Trophoblast cell (in vitro differentiated cells and primary cell): ENCODE measurements at regions not wholly inside any gene's neighbourhood (a gene's known extent, or its start where the extent isn't known, plus 50 kb on each side); places are given as distances from the start of the nearest gene placed in this dataset.

Source experiments
- DNase-seq, 2 donors: peaks; one replicate each; pipeline ENCODE4 v3.0.0-alpha.2; 2016
- H2AFZ ChIP-seq: 2 replicates; pipeline ENCODE4 v1.6.1; 2013; ENCODE audit warnings: low read length, moderate library complexity, mild to moderate bottlenecking; ENCODE audit not compliant: insufficient read depth, poor library complexity
- H2AK5ac ChIP-seq: 2 replicates; pipeline ENCODE4 v1.6.1; 2013; ENCODE audit warnings: mild to moderate bottlenecking, low read length
- H2BK120ac ChIP-seq: 2 replicates; pipeline ENCODE4 v1.6.1; 2013; ENCODE audit warnings: low read length, mild to moderate bottlenecking, moderate library complexity; ENCODE audit not compliant: insufficient read depth, poor library complexity
- H2BK12ac ChIP-seq: 2 replicates; pipeline ENCODE4 v1.6.1; 2013; ENCODE audit warnings: mild to moderate bottlenecking, low read length, moderate library complexity
- H2BK5ac ChIP-seq: 2 replicates; pipeline ENCODE4 v1.6.1; 2013; ENCODE audit warnings: low read length, low read depth, moderate library complexity, mild to moderate bottlenecking; ENCODE audit not compliant: poor library complexity
- H3K14ac ChIP-seq: 2 replicates; pipeline ENCODE4 v1.6.1; 2013; ENCODE audit warnings: mild to moderate bottlenecking, low read length
- H3K18ac ChIP-seq: 2 replicates; pipeline ENCODE4 v1.6.1; 2013; ENCODE audit warnings: mild to moderate bottlenecking, low read length
- H3K23ac ChIP-seq: 2 replicates; pipeline ENCODE4 v1.6.1; 2013; ENCODE audit warnings: low read length
- H3K27ac ChIP-seq: 2 replicates; pipeline ENCODE4 v1.5.1; 2013; ENCODE audit warnings: low read depth, mild to moderate bottlenecking, inconsistent platforms, low read length, moderate library complexity
- H3K27me3 ChIP-seq: 2 replicates; pipeline ENCODE4 v1.6.1; 2013; ENCODE audit warnings: inconsistent platforms, mild to moderate bottlenecking, low read length, moderate library complexity; ENCODE audit not compliant: insufficient read depth
- H3K36me3 ChIP-seq, 2 experiments: 1 replicate in 1 of 2; 2 replicates in 1 of 2; pipeline ENCODE4 v1.6.1; 2013; ENCODE audit warnings: low read length in 2 of 2, mild to moderate bottlenecking in 2 of 2, moderate library complexity in 1 of 2; ENCODE audit not compliant: insufficient read depth in 2 of 2, control insufficient read depth in 1 of 2
- H3K4ac ChIP-seq: 2 replicates; pipeline ENCODE4 v1.6.1; 2013; ENCODE audit warnings: low read depth, mild to moderate bottlenecking, low read length, moderate library complexity
- H3K4me1 ChIP-seq, 2 experiments: 1 replicate in 1 of 2; 2 replicates in 1 of 2; pipeline ENCODE4 v1.6.1; 2013; ENCODE audit warnings: low read length in 2 of 2, mild to moderate bottlenecking in 2 of 2, moderate library complexity in 1 of 2; ENCODE audit not compliant: insufficient read depth in 2 of 2, control insufficient read depth in 1 of 2
- H3K4me2 ChIP-seq: 2 replicates; pipeline ENCODE4 v1.6.1; 2013; ENCODE audit warnings: inconsistent platforms, mild to moderate bottlenecking, low read length, moderate library complexity
- H3K4me3 ChIP-seq: 2 replicates; pipeline ENCODE4 v1.5.1; 2013; ENCODE audit warnings: mild to moderate bottlenecking, low read depth, low read length, inconsistent platforms
- H3K79me1 ChIP-seq: one replicate; pipeline ENCODE4 v1.6.1; 2013; ENCODE audit warnings: low read length
- H3K79me2 ChIP-seq: 2 replicates; pipeline ENCODE4 v1.6.1; 2013; ENCODE audit warnings: low read length, mild to moderate bottlenecking; ENCODE audit not compliant: control insufficient read depth, insufficient read depth, poor library complexity
- H3K9ac ChIP-seq: 2 replicates; pipeline ENCODE4 v1.6.1; 2013; ENCODE audit warnings: mild to moderate bottlenecking, low read length
- H3K9me3 ChIP-seq: 2 replicates; pipeline ENCODE4 v1.6.1; 2013; ENCODE audit warnings: low read depth, mild to moderate bottlenecking, control low read depth, inconsistent platforms, low read length; ENCODE audit not compliant: insufficient read depth
- H4K12ac ChIP-seq: 2 replicates; pipeline ENCODE4 v1.6.1; 2013; ENCODE audit warnings: low read depth, mild to moderate bottlenecking, low read length, moderate library complexity
- H4K8ac ChIP-seq: 2 replicates; pipeline ENCODE4 v1.6.1; 2013; ENCODE audit warnings: low read depth, mild to moderate bottlenecking, low read length, moderate library complexity
- H4K91ac ChIP-seq: one replicate; pipeline ENCODE4 v1.6.1; 2013; ENCODE audit warnings: low read depth, mild to moderate bottlenecking, low read length, moderate library complexity
- whole genome bisulfite sequencing: extraction: QIAGEN DNeasy Blood & Tissue Kit; methylation state at CpG from one replicate; pipeline ENCODE4 v1.1.7; 2013; ENCODE audit warnings: missing lambda C conversion rate; ENCODE audit not compliant: insufficient read length, insufficient coverage; ENCODE audit errors: extremely low coverage; 5-methylcytosine and 5-hydroxymethylcytosine counted together

GRCh38 chr1:5410652-5411051 is 581.6 kb downstream of the NPHP4 start:
- Histone ChIP-seq H3K36me3 (no peaks in the 10 kb centered on the region), H2BK120ac (no peak overlapping the region), H2BK5ac (no peak overlapping the region), H3K79me1 (no peaks in the 10 kb centered on the region), H3K4me3 (no peak overlapping the region), H3K9me3 (peaks cover 2% of the 10 kb centered on the region), H4K12ac (no peak overlapping the region), H3K23ac (no peak overlapping the region), H3K4ac (no peak overlapping the region), H3K9ac (no peak overlapping the region), H4K91ac (no peak overlapping the region), H3K27ac (no peak overlapping the region), H2AFZ (no peak overlapping the region), H2BK12ac (no peak overlapping the region), H3K27me3 (no peaks in the 10 kb centered on the region), H2AK5ac (no peak overlapping the region), H3K18ac (no peak overlapping the region), H3K14ac (no peak overlapping the region), H3K4me2 (no peak overlapping the region), H3K4me1 (no peaks in the 10 kb centered on the region), H4K8ac (no peak overlapping the region), H3K79me2 (no peaks in the 10 kb centered on the region)
- no CpG with 5 or more reads among the region's 4 CpGs for WGBS
- DNase-seq: peak in 1 of 2 donors; percentile 2

- Histone ChIP-seq H4K8ac (no peak overlapping the region), H3K9ac (no peak overlapping the region), H3K27me3 (no peaks in the 10 kb centered on the region), H2AK5ac (no peak overlapping the region), H2BK5ac (no peak overlapping the region), H2BK12ac (no peak overlapping the region), H3K4me3 (no peak overlapping the region), H3K9me3 (peaks cover 8% of the 10 kb centered on the region), H2AFZ (no peak overlapping the region), H3K4me2 (no peak overlapping the region), H4K12ac (no peak overlapping the region), H3K36me3 (no peaks in the 10 kb centered on the region), H3K14ac (no peak overlapping the region), H2BK120ac (no peak overlapping the region), H3K4me1 (no peaks in the 10 kb centered on the region), H3K4ac (no peak overlapping the region), H3K27ac (no peak overlapping the region), H4K91ac (no peak overlapping the region), H3K79me2 (no peaks in the 10 kb centered on the region), H3K79me1 (no peaks in the 10 kb centered on the region), H3K18ac (no peak overlapping the region), H3K23ac (no peak overlapping the region)
- DNase-seq: no peak
- no CpG with 5 or more reads among the region's 1 CpG for WGBS
These were observed 583.8 kb downstream of the NPHP4 start for GRCh38 chr1:5408401-5408800.

GRCh38 chr1:5405263-5405662 is 587.0 kb downstream of the NPHP4 start:
- H3K18ac ChIP-seq: no peak overlapping the region
- no peak overlapping the region for H3K4me2 ChIP-seq
- H3K27me3 ChIP-seq: no peaks in the 10 kb centered on the region
- no peak overlapping the region for H2BK12ac ChIP-seq
- H2AK5ac ChIP-seq: no peak overlapping the region
- H3K27ac ChIP-seq: no peak overlapping the region
- H3K9ac ChIP-seq: no peak overlapping the region
- no peak overlapping the region for H3K4me3 ChIP-seq
- peaks cover 8% of the 10 kb centered on the region for H3K9me3 ChIP-seq
- H4K12ac ChIP-seq: no peak overlapping the region
- no peak overlapping the region for H2BK5ac ChIP-seq
- H3K79me2 ChIP-seq: no peaks in the 10 kb centered on the region
- H4K8ac ChIP-seq: no peak overlapping the region
- no peaks in the 10 kb centered on the region for H3K4me1 ChIP-seq
- no peaks in the 10 kb centered on the region for H3K79me1 ChIP-seq
- H2AFZ ChIP-seq: no peak overlapping the region
- H4K91ac ChIP-seq: no peak overlapping the region
- H3K4ac ChIP-seq: no peak overlapping the region
- DNase-seq: no peak
- H2BK120ac ChIP-seq: no peak overlapping the region
- no CpG with 5 or more reads among the region's 3 CpGs for WGBS
- no peak overlapping the region for H3K23ac ChIP-seq
- no peak overlapping the region for H3K14ac ChIP-seq
- H3K36me3 ChIP-seq: no peaks in the 10 kb centered on the region

GRCh38 chr1:5404412-5405203 is 587.6 kb downstream of the NPHP4 start:
- Histone ChIP-seq H2BK120ac (no peak overlapping the region), H3K14ac (no peak overlapping the region), H3K9ac (no peak overlapping the region), H3K79me2 (no peaks in the 10 kb centered on the region), H3K23ac (no peak overlapping the region), H4K12ac (no peak overlapping the region), H3K18ac (no peak overlapping the region), H3K36me3 (no peaks in the 10 kb centered on the region), H3K4me1 (no peaks in the 10 kb centered on the region), H4K8ac (no peak overlapping the region), H3K4me3 (no peak overlapping the region), H3K27ac (no peak overlapping the region), H2AFZ (no peak overlapping the region), H3K79me1 (no peaks in the 10 kb centered on the region), H4K91ac (no peak overlapping the region), H2BK12ac (no peak overlapping the region), H3K27me3 (no peaks in the 10 kb centered on the region), H2BK5ac (no peak overlapping the region), H3K4me2 (no peak overlapping the region), H2AK5ac (no peak overlapping the region), H3K4ac (no peak overlapping the region), H3K9me3 (peaks cover 8% of the 10 kb centered on the region)
- no CpG with 5 or more reads among the region's 7 CpGs for WGBS
- DNase-seq: no peak
